GDM1 (cell line): ENCODE measurements at regions not wholly inside any gene's neighbourhood (a gene's known extent, or its start where the extent isn't known, plus 50 kb on each side); places are given as distances from the start of the nearest gene placed in this dataset.

Experiments used
- DNase-seq: peaks from one replicate; lab custom pipeline; 2025; lab: John Stamatoyannopoulos, UW

- DNase-seq, result no peak
These were observed 88.1 kb upstream of the C1QTNF7 start for GRCh38 chr4:15339737-15340136.

- no peak for DNase-seq
These were observed 87.5 kb upstream of the C1QTNF7 start for GRCh38 chr4:15340332-15340731.

GRCh38 chr4:15340902-15341732, 86.7 kb upstream of the C1QTNF7 start:
- DNase-seq, result no peak

GRCh38 chr4:15341733-15342300, 86.0 kb upstream of the C1QTNF7 start:
- DNase-seq, result no peak

GRCh38 chr4:15343000-15343399, 84.8 kb upstream of the C1QTNF7 start:
- DNase-seq, result no peak

- no peak for DNase-seq
These were observed 84.3 kb upstream of the C1QTNF7 start for GRCh38 chr4:15343581-15343980.

- no peak for DNase-seq
These were observed 83.8 kb upstream of the C1QTNF7 start for GRCh38 chr4:15344041-15344440.

GRCh38 chr4:15345134-15345533, 82.7 kb upstream of the C1QTNF7 start:
- no peak for DNase-seq

- no peak for DNase-seq
These were observed 79.6 kb upstream of the C1QTNF7 start for GRCh38 chr4:15348236-15348635.

GRCh38 chr4:15348695-15349094, 79.1 kb upstream of the C1QTNF7 start:
- no peak for DNase-seq

- DNase-seq, result no peak
These were observed 78.3 kb upstream of the C1QTNF7 start for GRCh38 chr4:15349531-15349935.

- no peak for DNase-seq
These were observed 77.9 kb upstream of the C1QTNF7 start for GRCh38 chr4:15349965-15350364.

GRCh38 chr4:15352524-15352923, 75.3 kb upstream of the C1QTNF7 start:
- no peak for DNase-seq

GRCh38 chr4:15353207-15353606, 74.6 kb upstream of the C1QTNF7 start:
- DNase-seq, result no peak

GRCh38 chr4:15354371-15355297, 73.2 kb upstream of the C1QTNF7 start:
- DNase-seq, result no peak

- no peak for DNase-seq
These were observed 66.3 kb upstream of the C1QTNF7 start for GRCh38 chr4:15361529-15361928.

GRCh38 chr4:15362541-15362940, 65.3 kb upstream of the C1QTNF7 start:
- DNase-seq, result no peak

GRCh38 chr4:15364183-15364582, 63.6 kb upstream of the C1QTNF7 start:
- no peak for DNase-seq

GRCh38 chr4:15365641-15366040, 62.2 kb upstream of the C1QTNF7 start:
- DNase-seq, result no peak

GRCh38 chr4:15366721-15367120, 61.1 kb upstream of the C1QTNF7 start:
- DNase-seq, result no peak

GRCh38 chr4:15368856-15369255, 59.0 kb upstream of the C1QTNF7 start:
- peak; percentile 7 for DNase-seq

GRCh38 chr4:15370296-15370695, 57.5 kb upstream of the C1QTNF7 start:
- DNase-seq, result no peak

GRCh38 chr4:15373363-15373762, 54.5 kb upstream of the C1QTNF7 start:
- no peak for DNase-seq
